ENCODE measurements at regions not wholly inside any gene's neighbourhood (a gene's known extent, or its start where the extent isn't known, plus 50 kb on each side); places are given as distances from the start of the nearest gene placed in this dataset.

GRCh38 chr10:28387140-28387539, 84.3 kb upstream of the MPP7 start:
- Histone ChIP-seq H3K27me3 (no peaks in the 10 kb centered on the region), H3K36me3 (no peaks in the 10 kb centered on the region), H3K9me3 (no peaks in the 10 kb centered on the region), H3K4me3 (no peak overlapping the region), H3K27ac (peak overlapping the region; percentile 63), H3K4me1 (peaks cover 3% of the 10 kb centered on the region)
- DNase-seq (ENCODE audit: extremely low spot score in 2 of 2): no peak
- intact Hi-C loops (cut with DNase I): no loop called here
- TF ChIP-seq POLR2AphosphoS5 (IDR thresholded peaks at IDR 0.05; ENCODE audit: insufficient read depth in 1 of 2, low read depth in 1 of 2) (peak in 1 of 2 donors; percentile 35), CTCF (IDR thresholded peaks at IDR 0.05) (no peak)

DNA sequence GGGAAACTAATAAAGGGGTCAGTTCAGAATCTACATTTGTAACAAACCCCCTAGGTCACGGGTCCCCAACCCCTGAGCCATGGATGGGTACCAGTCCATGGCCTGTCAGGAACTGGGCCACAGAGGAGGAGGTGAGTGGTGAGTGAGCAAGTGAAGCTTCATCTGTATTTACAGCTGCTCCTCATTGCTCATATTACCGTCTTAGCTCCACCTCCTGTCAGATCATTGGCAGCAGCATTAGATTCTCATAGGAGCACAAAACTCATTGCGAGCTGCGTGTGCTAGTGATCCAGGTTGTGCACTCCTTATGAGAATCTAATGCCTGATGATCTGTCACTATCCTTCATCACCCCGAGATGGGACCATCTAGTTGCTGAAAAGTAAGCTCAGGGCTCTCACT, 88.4 kb upstream of the MPP7 start:
- Histone ChIP-seq H3K27ac (no peak overlapping the region), H3K4me1 (peaks cover 7% of the 10 kb centered on the region), H3K36me3 (no peaks in the 10 kb centered on the region), H3K4me3 (no peak overlapping the region), H3K9me3 (no peaks in the 10 kb centered on the region), H3K27me3 (no peaks in the 10 kb centered on the region)
- DNase-seq (ENCODE audit: extremely low spot score in 2 of 2): no peak
- TF ChIP-seq POLR2AphosphoS5 (IDR thresholded peaks at IDR 0.05; ENCODE audit: insufficient read depth in 1 of 2, low read depth in 1 of 2): no peak
- intact Hi-C loops (cut with DNase I): no loop called here

- H3K4me1 ChIP-seq: peaks cover 7% of the 10 kb centered on the region
- no peaks in the 10 kb centered on the region for H3K27me3 ChIP-seq
- intact Hi-C loops (cut with DNase I): no loop called here
- H3K9me3 ChIP-seq: no peaks in the 10 kb centered on the region
- H3K4me3 ChIP-seq: no peak overlapping the region
- H3K36me3 ChIP-seq: no peaks in the 10 kb centered on the region
- TF ChIP-seq POLR2A (IDR thresholded peaks at IDR 0.05) (no peak), POLR2AphosphoS5 (IDR thresholded peaks at IDR 0.05; ENCODE audit: insufficient read depth in 1 of 2, low read depth in 1 of 2) (peak in 1 of 2 donors; percentile 28), CTCF (IDR thresholded peaks at IDR 0.05) (peak; percentile 36 to 86 (median 49))
- DNase-seq (ENCODE audit: extremely low spot score in 2 of 2): no peak
- H3K27ac ChIP-seq: no peak overlapping the region
These were observed 91.2 kb upstream of the MPP7 start for GRCh38 chr10:28393956-28394568.

GRCh38 chr10:28396331-28396730, 93.5 kb upstream of the MPP7 start:
- H3K27ac ChIP-seq: no peak overlapping the region
- TF ChIP-seq POLR2A (IDR thresholded peaks at IDR 0.05) (no peak), CTCF (IDR thresholded peaks at IDR 0.05) (no peak)
- intact Hi-C loops (cut with DNase I): no loop called here

DNA sequence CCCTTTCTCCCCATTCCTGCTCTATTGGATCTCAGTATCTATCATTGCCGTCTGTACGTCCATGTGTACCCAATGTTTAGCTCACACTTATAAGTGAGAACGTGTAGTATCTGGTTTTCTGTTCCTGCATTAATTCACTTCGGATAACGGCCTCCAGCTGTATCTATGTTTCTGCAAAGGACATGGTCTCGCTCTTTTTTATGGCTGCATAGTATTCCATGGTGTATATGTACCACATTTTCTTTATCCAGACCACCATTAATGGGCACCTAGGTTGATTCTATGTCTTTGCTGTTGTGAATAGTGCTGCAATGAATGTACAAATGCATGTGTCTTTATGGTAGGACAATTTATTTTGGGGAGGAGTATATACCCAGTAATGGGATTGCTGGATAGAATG, 94.4 kb upstream of the MPP7 start:
- no peak for DNase-seq (ENCODE audit: extremely low spot score in 2 of 2)
- intact Hi-C loops (cut with DNase I): no loop called here
- Histone ChIP-seq H3K27ac (no peak overlapping the region), H3K36me3 (no peaks in the 10 kb centered on the region), H3K4me1 (peaks cover 12% of the 10 kb centered on the region), H3K27me3 (no peaks in the 10 kb centered on the region), H3K9me3 (no peaks in the 10 kb centered on the region), H3K4me3 (no peak overlapping the region)
- TF ChIP-seq POLR2AphosphoS5 (IDR thresholded peaks at IDR 0.05; ENCODE audit: insufficient read depth in 1 of 2, low read depth in 1 of 2) (no peak), POLR2A (IDR thresholded peaks at IDR 0.05) (no peak), CTCF (IDR thresholded peaks at IDR 0.05) (no peak)

More at GRCh38 chr10:28396331-28396730, 93.5 kb upstream of the MPP7 start:
- no peaks in the 10 kb centered on the region for H3K36me3 ChIP-seq
- H3K4me1 ChIP-seq: peaks cover 12% of the 10 kb centered on the region
- no peaks in the 10 kb centered on the region for H3K27me3 ChIP-seq
- H3K4me3 ChIP-seq: no peak overlapping the region
- H3K9me3 ChIP-seq: no peaks in the 10 kb centered on the region
- no peak for DNase-seq (ENCODE audit: extremely low spot score in 2 of 2)

Data from vagina (tissue), 2 donors.